PC-9 (cell line): ENCODE measurements at regions not wholly inside any gene's neighbourhood (a gene's known extent, or its start where the extent isn't known, plus 50 kb on each side); places are given as distances from the start of the nearest gene placed in this dataset.

Experiments used
- EZH2 ChIP-seq: fragments of 200-600 bp; sonication (generic); IDR thresholded peaks from 2 replicates; pipeline ENCODE4 v1.8.0; 2017; ENCODE audit warnings: antibody characterized with exemption, low read depth
- TF ChIP-seq, protein P1 (sequence below): fragments of 200-600 bp; sonication (generic); conservative IDR thresholded peaks from 2 replicates; pipeline ENCODE4 v1.6.1; 2017; ENCODE audit warnings: mixed run types, antibody characterized with exemption, mild to moderate bottlenecking, moderate library complexity

- TF ChIP-seq, protein P1, sequence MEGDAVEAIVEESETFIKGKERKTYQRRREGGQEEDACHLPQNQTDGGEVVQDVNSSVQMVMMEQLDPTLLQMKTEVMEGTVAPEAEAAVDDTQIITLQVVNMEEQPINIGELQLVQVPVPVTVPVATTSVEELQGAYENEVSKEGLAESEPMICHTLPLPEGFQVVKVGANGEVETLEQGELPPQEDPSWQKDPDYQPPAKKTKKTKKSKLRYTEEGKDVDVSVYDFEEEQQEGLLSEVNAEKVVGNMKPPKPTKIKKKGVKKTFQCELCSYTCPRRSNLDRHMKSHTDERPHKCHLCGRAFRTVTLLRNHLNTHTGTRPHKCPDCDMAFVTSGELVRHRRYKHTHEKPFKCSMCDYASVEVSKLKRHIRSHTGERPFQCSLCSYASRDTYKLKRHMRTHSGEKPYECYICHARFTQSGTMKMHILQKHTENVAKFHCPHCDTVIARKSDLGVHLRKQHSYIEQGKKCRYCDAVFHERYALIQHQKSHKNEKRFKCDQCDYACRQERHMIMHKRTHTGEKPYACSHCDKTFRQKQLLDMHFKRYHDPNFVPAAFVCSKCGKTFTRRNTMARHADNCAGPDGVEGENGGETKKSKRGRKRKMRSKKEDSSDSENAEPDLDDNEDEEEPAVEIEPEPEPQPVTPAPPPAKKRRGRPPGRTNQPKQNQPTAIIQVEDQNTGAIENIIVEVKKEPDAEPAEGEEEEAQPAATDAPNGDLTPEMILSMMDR: no peak
- TF ChIP-seq EZH2: no peak
Measured at GRCh38 chr6:121732641-121733040, 297.2 kb downstream of the GJA1 start.
